Activated CD8-positive, alpha-beta memory T cell treated with anti-CD3 and anti-CD28 coated beads, Interleukin-2, amount 10 ng/mL, durations not matched to agents 7 days and 5 days (primary cell): ENCODE measurements at regions not wholly inside any gene's neighbourhood (a gene's known extent, or its start where the extent isn't known, plus 50 kb on each side); places are given as distances from the start of the nearest gene placed in this dataset.

Experiments
- ATAC-seq: fragments of 150-1000 bp; cut with Tn5 transposase; one replicate; pipeline ENCODE4 v1.10.0; 2021; ENCODE audit warnings: moderate library complexity
- CTCF ChIA-PET: fragments of 350-600 bp; sonication (Branson Sonifier 250); formaldehyde crosslinking; loops from one replicate; lab custom pipeline; 2021; ENCODE audit warnings: antibody characterized with exemption; lab: Charles Lee
- DNase-seq: peaks from one replicate; pipeline ENCODE4 v3.0.0-alpha.2; 2020
- H3K27ac Mint-ChIP-seq: one replicate; pipeline ENCODE4 v1.8.0; 2021; ENCODE audit warnings: mild to moderate bottlenecking, mixed read lengths
- H3K27me3 Mint-ChIP-seq: one replicate; pipeline ENCODE4 v1.8.0; 2021; ENCODE audit warnings: mixed read lengths
- H3K36me3 Mint-ChIP-seq: one replicate; pipeline ENCODE4 v1.8.0; 2021; ENCODE audit warnings: mild to moderate bottlenecking, mixed read lengths
- H3K4me1 Mint-ChIP-seq: one replicate; pipeline ENCODE4 v1.8.0; 2021; ENCODE audit warnings: mixed read lengths
- H3K4me3 Mint-ChIP-seq: one replicate; pipeline ENCODE4 v1.8.0; 2021; ENCODE audit warnings: mild to moderate bottlenecking, moderate library complexity, mixed read lengths
- H3K9me3 Mint-ChIP-seq: one replicate; pipeline ENCODE4 v1.8.0; 2022; ENCODE audit warnings: low read depth, mixed read lengths

DNA sequence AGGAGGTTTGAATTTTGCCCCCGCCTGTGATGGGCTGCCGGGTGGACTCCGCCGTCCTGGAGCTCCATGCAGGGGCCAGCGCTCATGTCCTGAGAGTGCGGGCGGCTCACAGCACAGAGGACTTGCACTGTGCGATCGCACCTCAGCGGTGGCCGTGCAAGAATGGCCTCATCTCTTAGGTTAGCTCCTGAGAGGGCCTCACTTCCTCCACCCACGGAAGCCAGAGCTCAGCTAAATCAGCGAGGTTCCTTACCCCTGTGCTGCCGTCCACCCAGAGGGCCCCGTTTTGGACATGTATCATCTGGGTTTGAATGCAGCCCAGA, 72.0 kb upstream of the PCSK6 start:
- CTCF ChIA-PET, result no interaction called here
- H3K36me3 Mint-ChIP-seq, result no peaks in the 10 kb centered on the region

DNA sequence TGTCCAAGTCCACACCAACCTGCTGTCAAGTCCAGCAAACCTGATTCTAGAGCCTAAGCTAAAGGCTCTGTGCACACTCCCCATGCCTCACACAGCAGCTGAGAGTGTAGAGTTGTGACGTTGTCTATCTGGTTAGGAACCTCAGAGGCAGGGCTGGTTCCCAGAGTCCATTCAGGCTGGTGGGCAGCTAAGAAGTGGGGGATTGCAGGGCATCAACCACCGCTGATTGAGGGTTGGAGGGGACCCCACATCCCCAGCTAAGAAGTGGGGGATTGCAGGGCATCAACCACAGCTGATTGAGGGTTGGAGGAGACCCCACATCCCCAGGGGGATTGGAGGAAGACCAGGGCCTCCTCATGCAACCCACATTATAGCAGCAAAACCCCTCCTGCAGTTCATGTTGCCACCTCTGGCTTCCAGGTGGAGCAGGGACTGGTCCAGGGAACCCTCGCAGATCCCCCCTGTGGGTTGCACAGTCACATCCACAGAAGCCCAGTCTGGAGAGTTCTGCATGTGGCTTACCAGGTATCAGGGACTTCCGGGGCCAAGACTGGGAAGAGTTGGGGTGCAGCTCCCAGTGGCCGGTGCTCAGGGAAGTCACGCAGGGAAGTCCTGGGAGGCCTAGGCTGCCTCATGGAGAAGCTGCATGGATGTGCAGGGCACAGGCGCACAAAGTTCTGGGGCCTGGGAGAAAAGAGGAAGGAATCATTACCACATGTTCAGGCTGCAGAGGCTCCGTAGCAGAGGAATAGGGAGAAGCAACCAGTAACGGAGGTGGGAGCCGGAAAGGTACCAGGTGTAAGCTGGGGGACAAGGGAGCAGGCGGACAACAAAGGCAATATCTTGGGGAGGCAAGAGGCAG, 71.4 kb upstream of the PCSK6 start:
- Mint-ChIP-seq H3K36me3 (no peaks in the 10 kb centered on the region), H3K27me3 (peaks cover 10% of the 10 kb centered on the region), H3K27ac (no peak overlapping the region), H3K9me3 (no peaks in the 10 kb centered on the region), H3K4me3 (no peak overlapping the region), H3K4me1 (no peaks in the 10 kb centered on the region)
- CTCF ChIA-PET, result no interaction called here
- DNase-seq, result peak; percentile 29
- no peak for ATAC-seq

More for the DNA sequence above, 72.0 kb upstream of the PCSK6 start:
- H3K27me3 Mint-ChIP-seq, result peaks cover 10% of the 10 kb centered on the region
- no peaks in the 10 kb centered on the region for H3K4me1 Mint-ChIP-seq
- DNase-seq, result peak; percentile 27
- no peak overlapping the region for H3K27ac Mint-ChIP-seq
- no peak overlapping the region for H3K4me3 Mint-ChIP-seq
- H3K9me3 Mint-ChIP-seq, result no peaks in the 10 kb centered on the region
- no peak for ATAC-seq

DNA sequence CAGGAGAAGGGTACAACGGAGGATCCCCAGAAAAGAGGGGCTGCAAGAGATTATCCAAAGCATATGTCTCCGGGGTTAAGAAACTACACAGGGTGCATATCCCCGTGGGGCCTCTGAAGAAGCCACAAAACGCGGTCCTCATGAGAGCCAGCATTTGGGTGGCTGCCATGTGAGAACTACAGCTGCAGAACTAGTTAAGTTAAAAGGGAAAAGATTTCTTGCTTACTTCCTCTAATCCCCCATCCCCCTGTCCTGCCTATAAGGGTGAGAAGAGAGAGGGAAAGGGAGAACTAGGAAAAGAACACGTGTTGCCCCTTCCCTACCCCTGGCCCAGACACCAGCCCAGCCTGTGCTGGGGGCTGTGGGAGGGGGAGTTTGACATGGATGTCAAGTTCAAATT, 70.4 kb upstream of the PCSK6 start:
- H3K36me3 Mint-ChIP-seq, result no peaks in the 10 kb centered on the region
- no peaks in the 10 kb centered on the region for H3K9me3 Mint-ChIP-seq
- peaks cover 10% of the 10 kb centered on the region for H3K27me3 Mint-ChIP-seq
- no peak for ATAC-seq
- CTCF ChIA-PET, result no interaction called here
- H3K4me1 Mint-ChIP-seq, result no peaks in the 10 kb centered on the region
- H3K27ac Mint-ChIP-seq, result no peak overlapping the region
- no peak overlapping the region for H3K4me3 Mint-ChIP-seq
- DNase-seq, result no peak

DNA sequence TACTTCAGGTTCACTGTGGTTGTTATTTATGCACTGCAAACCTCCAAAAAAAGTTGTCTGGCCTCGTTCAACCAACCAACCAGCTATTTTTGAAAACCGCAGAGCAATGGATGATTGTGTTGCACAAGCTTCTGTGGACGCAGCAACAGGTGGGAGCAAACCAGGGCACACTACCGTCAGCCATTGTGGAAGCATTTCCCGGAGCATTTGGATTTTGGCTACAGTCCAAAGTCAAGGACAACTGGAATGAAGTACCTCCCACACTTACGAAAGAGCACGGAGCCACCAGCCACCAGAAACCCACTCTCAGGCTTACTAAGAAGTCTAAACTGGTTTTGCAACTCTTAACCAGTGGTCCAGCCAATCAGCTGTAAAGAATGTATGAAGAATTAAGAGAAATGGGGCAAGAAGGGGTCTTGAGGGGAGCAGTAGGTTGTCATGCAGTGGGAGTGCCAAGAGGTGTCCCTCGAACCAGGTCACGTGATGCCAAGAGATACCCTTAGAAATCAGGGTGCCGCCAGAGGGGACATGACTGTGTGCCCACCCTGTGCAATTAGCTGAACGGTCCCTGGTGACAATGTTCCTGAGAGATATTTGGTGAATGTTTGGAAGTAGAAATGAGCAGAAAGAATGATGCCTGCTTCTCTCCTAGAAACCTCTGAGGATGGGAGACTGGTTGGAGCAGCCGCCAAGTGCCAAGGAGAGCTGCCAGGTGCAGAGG, 68.9 kb upstream of the PCSK6 start:
- no peak for ATAC-seq
- H3K27ac Mint-ChIP-seq, result no peak overlapping the region

DNA sequence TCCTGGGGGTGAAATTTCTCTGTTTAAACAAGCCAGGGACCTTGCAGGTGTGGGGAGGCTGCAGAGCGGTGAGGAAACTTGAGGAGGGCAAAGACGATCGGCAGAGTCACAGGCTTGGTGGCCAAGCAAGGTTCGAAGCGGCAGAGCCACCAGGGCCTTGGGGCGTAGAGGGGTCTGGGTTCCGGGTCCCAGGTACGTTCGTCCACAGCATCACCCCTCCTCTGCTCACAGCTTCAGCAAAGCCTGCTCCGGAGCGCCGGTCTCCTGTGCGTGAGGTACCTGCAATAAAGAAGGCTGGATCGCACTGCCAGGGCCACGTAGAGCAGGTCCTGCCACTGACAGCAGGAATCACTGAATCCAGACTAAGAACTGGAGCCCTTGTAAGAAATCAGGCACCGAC, 66.8 kb upstream of the PCSK6 start:
- Mint-ChIP-seq H3K4me1 (no peaks in the 10 kb centered on the region), H3K4me3 (no peak overlapping the region), H3K9me3 (no peaks in the 10 kb centered on the region), H3K27me3 (peaks cover 5% of the 10 kb centered on the region), H3K36me3 (no peaks in the 10 kb centered on the region), H3K27ac (no peak overlapping the region)
- ATAC-seq (no peak), DNase-seq (no peak)
- CTCF ChIA-PET, result no interaction called here

More for the DNA sequence above, 68.9 kb upstream of the PCSK6 start:
- H3K9me3 Mint-ChIP-seq, result no peaks in the 10 kb centered on the region
- CTCF ChIA-PET, result no interaction called here
- H3K4me1 Mint-ChIP-seq, result no peaks in the 10 kb centered on the region
- no peak overlapping the region for H3K4me3 Mint-ChIP-seq
- no peak for DNase-seq
- H3K27me3 Mint-ChIP-seq, result peaks cover 5% of the 10 kb centered on the region
- H3K36me3 Mint-ChIP-seq, result no peaks in the 10 kb centered on the region

DNA sequence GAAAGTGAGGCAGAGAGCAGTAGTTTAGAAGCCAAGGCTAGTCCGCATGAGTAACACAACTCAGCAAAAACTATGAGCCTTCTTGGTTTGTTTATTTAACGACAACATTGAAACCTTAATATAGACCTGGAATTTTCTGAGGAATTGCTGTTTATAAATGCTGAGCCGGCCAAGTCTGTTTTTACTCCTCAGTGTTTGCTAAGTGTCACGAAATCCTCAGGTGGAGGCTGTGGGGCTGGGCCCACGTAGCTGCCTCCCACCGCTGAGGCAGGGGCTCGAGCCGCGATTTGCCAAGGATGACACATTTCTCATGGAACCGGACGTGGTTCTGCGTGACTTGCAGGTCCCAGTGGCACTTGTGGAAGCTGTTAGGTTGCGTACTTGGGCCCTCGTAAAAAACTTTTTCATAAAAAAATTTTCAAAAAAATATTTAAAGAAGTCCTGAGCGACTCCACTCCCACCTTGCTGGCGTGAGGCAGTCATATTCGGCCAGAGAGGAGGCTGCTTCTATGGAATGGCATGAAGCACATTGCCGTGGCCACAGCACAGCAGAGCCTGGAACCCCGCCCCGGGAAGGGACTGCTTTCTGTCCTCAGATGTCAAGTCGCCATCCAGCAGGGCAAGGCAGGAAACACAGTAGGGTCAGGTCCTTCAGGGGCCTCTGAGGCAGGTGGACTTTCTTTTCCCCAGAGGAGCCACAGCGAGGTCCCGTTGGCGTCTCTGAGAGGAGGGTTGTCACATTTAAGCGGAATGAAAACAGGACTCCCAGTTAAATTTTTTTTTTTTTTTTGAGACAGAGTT, 64.8 kb upstream of the PCSK6 start:
- CTCF ChIA-PET, result no interaction called here
- DNase-seq, result no peak
- Mint-ChIP-seq H3K4me3 (no peak overlapping the region), H3K36me3 (no peaks in the 10 kb centered on the region), H3K27ac (no peak overlapping the region), H3K9me3 (no peaks in the 10 kb centered on the region), H3K27me3 (peaks cover 7% of the 10 kb centered on the region), H3K4me1 (no peaks in the 10 kb centered on the region)
- no peak for ATAC-seq

DNA sequence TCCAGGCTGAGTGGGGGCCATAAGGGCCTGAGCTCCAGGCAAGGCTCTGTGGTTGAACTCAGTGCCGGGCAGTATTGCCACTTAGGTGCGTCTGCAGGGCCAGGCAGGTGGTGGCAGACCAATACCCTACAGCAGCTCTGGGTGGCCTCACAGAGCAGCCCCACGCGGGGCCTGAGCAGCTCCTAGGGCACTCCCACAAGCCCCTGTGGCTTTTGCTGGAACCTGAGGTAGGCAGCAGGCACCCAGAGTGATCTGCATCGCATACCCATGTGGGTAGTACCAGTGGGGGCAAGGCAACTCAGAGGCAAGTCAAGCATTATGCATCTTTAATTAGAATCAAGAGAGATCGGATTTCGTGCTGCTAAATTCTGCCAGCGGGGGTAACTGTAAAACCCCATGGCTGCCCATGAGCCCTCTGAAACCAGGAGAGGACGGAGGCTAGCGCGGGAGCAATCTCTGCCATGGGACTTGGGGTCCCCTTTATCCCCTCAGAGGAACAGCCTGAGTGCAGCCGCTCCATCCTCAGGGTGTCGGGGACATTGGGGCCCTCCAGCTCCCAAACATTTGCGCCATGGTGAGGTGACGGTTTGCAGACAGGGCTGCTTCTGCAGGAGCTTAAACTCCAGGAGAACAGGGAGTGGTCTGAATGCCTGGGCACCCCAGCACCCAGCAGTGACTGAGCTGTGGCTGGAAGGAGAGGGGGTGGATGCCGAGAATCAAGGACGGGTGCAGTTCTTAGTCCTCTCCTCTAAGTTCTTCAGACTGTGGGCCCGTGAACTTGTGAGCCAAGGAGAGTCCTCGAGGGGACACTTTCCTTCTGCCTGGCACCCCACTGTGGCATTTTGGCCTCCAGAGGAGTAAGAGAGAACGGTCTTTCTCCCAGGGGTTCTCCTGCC, 62.4 kb upstream of the PCSK6 start:
- ATAC-seq, result no peak
- H3K27ac Mint-ChIP-seq, result no peak overlapping the region
- CTCF ChIA-PET, result interaction anchor here (0.7 kb wide), 1 partner anchor 106 kb away, joined by 3 read pairs; no protein-coding TSS in a partner anchor

DNA sequence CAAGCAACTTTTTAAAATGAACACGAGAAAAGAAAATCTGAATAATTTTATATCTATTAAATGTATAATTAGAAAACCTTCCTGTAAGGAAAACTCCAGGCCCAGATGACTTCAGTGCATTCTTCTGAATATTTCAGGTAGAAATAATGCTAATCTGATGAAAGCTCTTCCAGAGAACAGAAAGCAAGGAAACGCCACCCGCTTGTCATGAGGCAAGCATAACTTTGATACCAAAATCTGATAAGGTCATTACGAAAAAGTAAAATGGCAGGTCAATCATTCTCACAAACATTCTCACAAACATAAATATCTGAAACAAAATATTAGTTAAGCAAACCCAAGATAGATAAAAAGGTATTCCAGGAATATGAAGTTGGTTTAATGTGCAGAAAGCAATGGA, 60.6 kb upstream of the PCSK6 start:
- peaks cover 35% of the 10 kb centered on the region for H3K27me3 Mint-ChIP-seq
- no peaks in the 10 kb centered on the region for H3K4me1 Mint-ChIP-seq
- H3K4me3 Mint-ChIP-seq, result no peak overlapping the region
- H3K27ac Mint-ChIP-seq, result no peak overlapping the region
- ATAC-seq, result no peak
- no peak for DNase-seq
- no peaks in the 10 kb centered on the region for H3K36me3 Mint-ChIP-seq
- CTCF ChIA-PET, result no interaction called here
- no peaks in the 10 kb centered on the region for H3K9me3 Mint-ChIP-seq

More for the DNA sequence above, 62.4 kb upstream of the PCSK6 start:
- peaks cover 24% of the 10 kb centered on the region for H3K27me3 Mint-ChIP-seq
- H3K9me3 Mint-ChIP-seq, result no peaks in the 10 kb centered on the region
- no peaks in the 10 kb centered on the region for H3K36me3 Mint-ChIP-seq
- H3K4me1 Mint-ChIP-seq, result no peaks in the 10 kb centered on the region
- no peak overlapping the region for H3K4me3 Mint-ChIP-seq
- DNase-seq, result no peak

DNA sequence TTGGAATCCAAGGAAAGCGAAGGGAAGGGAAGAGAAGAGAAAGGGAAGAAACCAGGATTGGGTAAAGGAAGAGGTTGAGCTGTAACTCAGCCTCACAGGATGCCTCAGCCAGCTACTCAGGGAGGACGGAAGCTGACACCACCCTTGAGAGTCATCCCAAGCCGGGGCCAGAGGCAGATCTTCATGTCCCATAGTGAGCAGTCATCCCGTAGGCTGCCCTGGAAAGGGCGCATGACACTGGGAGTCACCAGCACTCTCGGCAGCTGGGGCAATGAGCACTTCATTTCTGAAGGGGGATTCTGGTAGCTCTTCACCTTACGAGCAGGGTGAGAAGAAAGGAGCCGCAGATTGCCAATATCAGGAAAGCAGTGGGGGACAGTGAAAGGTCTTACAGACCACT, 60.1 kb upstream of the PCSK6 start:
- Mint-ChIP-seq H3K4me3 (no peak overlapping the region), H3K36me3 (no peaks in the 10 kb centered on the region), H3K9me3 (no peaks in the 10 kb centered on the region), H3K27ac (no peak overlapping the region), H3K4me1 (no peaks in the 10 kb centered on the region), H3K27me3 (peaks cover 35% of the 10 kb centered on the region)
- ATAC-seq, result no peak
- CTCF ChIA-PET, result no interaction called here
- no peak for DNase-seq

DNA sequence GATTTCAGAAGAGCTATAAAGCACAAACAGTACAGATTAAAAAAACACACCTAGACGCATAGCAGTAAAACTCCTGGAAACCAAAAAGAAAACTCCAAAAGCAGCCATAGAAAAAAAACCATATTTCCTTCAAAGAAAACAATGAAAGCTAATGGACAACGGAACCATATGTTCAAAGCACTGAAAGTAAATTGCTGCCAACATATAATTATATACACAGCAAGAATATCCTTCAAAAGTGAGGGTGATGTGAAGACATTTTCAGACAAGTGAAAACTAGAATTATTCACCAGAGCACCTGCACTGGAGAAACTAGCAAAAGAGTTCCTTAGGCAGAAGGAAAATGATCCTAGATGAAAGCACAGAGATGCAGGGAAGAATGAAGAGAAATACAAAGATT, 58.2 kb upstream of the PCSK6 start:
- Mint-ChIP-seq H3K4me3 (no peak overlapping the region), H3K9me3 (no peaks in the 10 kb centered on the region), H3K27me3 (peaks cover 35% of the 10 kb centered on the region), H3K4me1 (no peaks in the 10 kb centered on the region), H3K36me3 (no peaks in the 10 kb centered on the region), H3K27ac (no peak overlapping the region)
- no peak for ATAC-seq
- no peak for DNase-seq
- CTCF ChIA-PET, result no interaction called here

DNA sequence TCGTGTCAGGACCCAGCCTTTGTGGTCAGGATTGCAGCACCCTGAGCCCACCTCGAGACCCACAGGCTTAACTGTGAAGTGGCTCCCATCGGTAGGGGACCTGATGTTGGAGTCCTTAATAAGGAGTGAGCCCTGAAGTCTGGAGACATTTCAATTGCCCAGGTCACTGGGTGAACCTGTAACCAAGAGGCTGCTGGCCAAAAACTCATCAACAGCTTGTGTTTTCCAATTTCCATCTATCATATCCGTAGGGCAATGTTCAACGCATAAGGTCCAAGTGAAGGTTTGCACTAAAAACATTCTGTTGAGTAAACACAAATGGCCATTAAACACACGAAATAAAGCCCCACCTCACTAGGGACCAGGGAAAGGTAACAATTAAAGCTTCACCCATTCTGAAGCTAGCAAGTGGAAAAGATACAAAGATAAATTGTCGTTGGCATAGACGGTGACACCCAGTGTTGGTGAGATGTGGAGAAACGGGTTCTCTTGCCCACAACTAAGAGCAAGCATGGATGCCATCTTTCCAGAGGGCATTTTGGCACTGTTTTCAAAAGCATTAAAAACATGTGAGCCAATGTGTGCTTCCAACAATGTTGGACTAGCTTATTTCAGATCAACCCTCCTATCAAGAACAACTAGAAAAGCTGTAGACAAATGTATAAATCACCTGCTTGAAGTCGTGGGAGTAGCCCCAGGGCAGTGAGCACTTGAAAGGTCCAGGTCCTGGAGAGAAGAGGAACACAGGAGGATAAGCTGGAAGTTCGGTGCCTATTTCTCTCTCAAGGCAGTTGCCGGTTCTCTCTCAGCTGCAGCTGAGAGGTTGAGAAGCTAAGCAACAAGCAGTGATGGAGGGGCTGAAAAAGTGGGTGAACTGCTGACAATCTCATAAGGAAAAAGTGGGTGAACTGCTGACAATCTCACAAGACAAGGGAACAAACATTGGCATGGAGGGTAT, 56.3 kb upstream of the PCSK6 start:
- ATAC-seq (no peak), DNase-seq (no peak)
- H3K27ac Mint-ChIP-seq, result no peak overlapping the region
- CTCF ChIA-PET, result interaction anchor here (0.6 kb wide), 1 partner anchor 35 kb away, joined by 3 read pairs; no protein-coding TSS in a partner anchor
- peaks cover 35% of the 10 kb centered on the region for H3K27me3 Mint-ChIP-seq
- no peak overlapping the region for H3K4me3 Mint-ChIP-seq
- H3K9me3 Mint-ChIP-seq, result no peaks in the 10 kb centered on the region
- no peaks in the 10 kb centered on the region for H3K4me1 Mint-ChIP-seq
- H3K36me3 Mint-ChIP-seq, result no peaks in the 10 kb centered on the region

DNA sequence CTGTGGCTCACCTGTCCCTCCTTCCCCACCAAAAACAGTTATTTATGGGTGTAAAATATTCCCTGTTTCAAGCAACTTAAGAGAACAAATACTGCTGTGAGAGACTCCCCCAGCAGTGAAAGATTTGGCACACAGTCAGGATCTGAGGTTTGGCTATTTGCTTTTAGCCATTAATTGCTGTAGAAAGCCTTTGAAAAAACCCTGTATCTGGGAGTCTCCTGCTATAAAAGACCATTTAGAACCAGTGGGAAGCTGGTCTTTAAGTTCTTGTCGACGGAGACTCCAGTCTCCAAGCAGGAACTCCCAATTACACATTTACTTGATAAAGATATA, 55.1 kb upstream of the PCSK6 start:
- ATAC-seq (no peak), DNase-seq (no peak)
- Mint-ChIP-seq H3K36me3 (no peaks in the 10 kb centered on the region), H3K9me3 (no peaks in the 10 kb centered on the region), H3K27me3 (peaks cover 31% of the 10 kb centered on the region), H3K27ac (no peak overlapping the region), H3K4me3 (no peak overlapping the region), H3K4me1 (no peaks in the 10 kb centered on the region)
- CTCF ChIA-PET, result no interaction called here
